HG03460 (cell line): ENCODE measurements at regions not wholly inside any gene's neighbourhood (a gene's known extent, or its start where the extent isn't known, plus 50 kb on each side); places are given as distances from the start of the nearest gene placed in this dataset.

ENCODE experiments used
- ATAC-seq: cut with Tn5 transposase; IDR thresholded peaks from one replicate; pipeline ENCODE4 v1.9.1; 2021; ENCODE audit not compliant: unreplicated experiment

DNA sequence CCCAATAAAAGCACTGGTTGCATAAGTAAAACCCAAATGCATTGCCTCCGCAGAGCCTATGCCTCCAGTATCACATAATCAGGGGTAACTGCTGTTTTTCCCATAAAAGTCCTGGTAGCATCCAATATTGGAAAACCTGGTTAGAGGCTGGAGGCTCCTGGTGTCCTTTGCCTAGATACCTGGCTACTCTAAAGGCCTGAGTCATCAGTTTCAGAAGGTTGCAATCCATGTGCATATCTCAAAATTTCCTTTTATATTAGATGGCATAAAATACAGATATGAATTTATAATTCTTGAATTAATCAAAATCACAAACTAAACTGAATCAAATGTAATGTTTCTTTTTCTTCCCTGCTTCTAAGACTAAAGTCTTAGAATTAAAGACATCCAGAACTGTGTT lies 164.2 kb upstream of the DCN start:
- no peak for ATAC-seq

DNA sequence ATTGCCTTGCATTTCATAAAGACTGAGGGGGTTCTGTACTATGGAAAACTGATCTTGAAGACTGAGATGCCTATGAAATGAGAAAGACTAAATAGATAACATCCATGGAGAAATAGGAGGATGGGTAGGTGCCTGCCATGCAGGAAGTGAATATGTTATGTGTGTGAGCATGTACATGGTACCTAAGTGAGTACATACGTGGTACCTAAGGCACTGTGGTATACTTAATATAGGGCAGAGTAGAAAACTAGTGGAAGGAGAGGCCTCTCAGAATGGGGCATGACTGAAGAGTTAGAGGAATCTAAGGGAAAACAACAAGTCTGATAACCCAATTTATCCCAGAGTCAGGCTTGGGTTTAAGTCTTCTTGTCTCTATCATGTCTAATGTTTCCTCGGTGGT lies 161.8 kb upstream of the DCN start:
- ATAC-seq: no peak

DNA sequence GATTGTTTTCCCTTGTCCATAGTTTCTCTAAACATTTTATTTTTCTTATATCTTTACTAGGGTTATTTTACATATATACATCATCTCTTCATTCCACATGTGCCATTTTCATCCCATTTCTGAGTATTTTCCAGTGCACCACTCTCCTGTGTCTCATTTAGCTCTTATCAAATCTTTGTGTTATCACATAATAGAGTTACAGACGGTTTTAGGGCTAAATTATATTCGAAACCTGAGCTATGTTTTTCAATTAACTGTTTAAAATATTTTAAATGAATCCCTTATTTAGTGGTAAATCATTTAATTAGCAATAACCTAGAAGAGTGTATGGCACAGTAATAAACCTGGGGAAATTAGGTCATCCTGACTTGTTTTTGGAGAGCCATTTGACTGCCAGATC lies 160.4 kb upstream of the DCN start:
- no peak for ATAC-seq

DNA sequence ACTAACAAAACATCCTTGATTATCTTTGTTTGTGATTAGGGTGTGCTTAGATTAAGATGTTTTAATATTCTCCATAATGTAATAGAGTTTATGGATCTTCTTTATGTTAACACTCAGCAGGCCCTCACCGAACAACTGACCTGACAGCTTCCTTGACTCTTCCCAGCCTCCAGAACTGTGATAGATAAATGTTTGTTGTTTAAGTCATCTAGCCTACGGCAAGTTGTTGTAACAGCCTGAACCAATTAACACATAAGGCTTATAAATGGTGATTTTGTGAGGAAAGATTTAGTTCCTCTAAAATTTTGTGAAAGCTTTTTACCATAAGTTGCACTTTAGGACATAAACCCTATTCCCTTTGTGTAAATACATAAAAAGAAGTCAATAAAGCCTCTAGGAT lies 156.5 kb upstream of the DCN start:
- ATAC-seq: no peak

DNA sequence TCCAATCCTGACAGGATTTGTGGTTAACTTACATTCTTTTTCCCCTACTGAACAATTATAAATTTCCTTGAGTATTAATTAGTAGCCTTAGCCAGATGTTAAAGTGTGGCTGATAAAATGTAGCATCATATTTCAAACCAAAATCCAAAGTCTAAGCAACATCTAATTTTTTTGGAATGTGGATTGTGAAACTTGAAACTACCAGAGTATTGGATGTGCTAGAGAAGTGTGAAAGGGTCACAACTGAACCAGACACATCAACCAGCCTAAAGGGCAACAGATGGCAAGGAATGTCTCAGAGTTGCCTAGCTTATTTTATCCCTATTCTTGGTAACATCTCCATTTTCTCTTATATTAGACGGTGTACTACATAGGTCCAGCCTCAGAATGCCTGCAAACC lies 153.1 kb upstream of the DCN start:
- no peak for ATAC-seq

DNA sequence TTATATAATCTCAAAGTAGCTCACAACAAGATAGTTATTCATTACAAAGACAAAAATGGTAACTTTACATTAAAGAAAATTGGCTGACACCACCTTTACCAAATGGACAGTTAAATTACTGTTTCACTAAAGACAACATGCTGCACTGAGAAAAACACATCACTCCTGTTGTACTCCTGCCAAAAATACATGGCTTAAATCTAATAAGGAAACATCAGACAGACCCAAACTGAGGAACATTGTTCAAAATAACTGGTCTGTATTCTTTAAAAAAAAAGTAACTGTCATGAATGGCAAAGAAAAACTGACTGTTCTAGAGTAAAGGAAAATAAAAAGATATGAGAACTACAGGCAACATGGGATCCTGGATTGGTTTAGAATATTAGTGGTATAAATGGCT lies 151.3 kb upstream of the DCN start:
- no peak for ATAC-seq

DNA sequence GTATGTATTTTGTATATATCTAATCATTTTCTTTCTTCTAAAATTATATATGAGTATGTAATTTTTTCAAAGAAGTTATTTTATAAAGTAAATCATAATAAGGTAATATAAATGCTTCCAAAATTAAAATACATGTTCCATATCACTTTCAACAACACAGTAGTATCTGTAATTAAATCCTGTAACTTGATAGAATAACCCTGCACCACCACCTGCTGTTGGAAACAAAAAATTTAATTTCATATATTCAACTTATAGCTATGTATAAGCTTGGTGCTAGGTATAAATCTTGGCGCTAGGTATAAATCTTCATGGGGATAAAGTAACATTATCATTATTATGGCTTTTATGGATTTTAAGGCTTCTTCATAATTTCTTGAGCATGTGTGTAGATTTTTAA lies 149.7 kb upstream of the DCN start:
- no peak for ATAC-seq

DNA sequence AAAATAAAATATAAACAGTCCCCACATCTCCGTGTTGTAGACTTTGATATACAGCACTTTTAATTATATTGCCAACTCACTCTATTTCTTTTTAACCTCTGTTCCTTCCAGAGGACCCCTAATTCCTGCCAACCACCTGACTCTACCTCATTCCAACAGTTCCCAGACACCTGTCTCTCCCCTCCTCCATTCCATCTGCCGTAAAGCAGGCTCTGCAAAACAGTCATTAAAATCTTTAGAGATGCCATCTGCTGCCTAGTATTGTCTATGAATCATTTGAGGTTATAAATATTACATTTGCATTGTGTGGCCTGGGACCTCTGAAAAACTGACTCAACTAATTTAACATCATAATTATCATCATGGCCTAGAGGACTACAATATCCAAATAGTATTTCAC lies 148.8 kb upstream of the DCN start:
- ATAC-seq: no peak

DNA sequence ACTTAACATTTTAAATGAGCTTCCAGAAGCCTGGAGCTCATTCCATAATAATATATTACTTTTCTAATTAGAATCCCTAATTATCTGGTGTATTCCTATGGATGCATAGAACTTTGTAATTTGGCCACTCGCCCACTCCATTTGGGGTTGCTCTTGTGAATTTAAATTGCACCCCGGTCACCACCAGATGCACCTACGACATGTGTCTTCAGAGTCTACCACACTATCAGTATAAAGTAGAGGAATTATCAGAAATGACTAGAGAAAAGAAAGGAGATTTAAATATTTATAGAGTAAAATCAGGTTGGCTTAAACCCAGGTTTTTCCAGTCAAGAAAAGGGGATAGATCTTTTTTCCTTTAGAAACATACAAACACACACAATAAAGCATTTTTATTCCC lies 145.8 kb upstream of the DCN start:
- ATAC-seq: no peak

DNA sequence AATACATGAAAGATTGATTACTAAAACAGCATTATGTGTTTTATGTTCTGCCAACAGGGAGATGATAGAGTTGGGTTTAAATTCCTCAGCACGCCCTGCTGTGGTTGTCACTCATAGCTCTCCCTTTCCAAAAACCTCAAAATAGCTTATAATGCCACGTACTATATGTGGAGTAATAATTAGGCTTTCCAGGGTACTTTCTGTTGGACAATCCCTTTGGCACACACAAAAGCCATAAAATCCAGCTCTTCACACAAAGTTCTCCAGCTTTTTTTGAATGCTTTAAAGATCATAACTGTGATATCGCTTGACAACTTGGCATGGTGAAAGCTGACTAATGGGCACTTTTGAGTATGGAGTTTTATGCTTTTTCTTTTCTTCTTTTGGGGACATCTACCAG lies 145.3 kb upstream of the DCN start:
- no peak for ATAC-seq

DNA sequence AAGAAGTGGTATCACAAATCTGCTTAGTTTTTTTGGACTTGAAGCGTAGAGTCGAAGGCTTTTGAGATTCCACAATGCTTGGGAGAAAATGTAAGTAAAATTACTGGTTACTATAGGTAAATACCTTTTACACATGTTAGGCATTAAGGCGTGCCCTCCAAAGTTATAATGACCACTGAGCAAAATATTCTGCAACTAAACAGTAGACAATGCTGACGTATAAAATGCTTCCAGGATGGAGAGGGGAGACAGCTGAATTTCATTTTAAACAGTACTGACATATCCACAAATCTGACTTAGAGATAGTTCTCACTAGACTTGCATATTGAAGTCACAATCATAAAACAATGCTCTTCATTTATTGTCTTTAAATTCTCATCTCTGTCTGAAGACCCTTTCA lies 144.5 kb upstream of the DCN start:
- no peak for ATAC-seq

DNA sequence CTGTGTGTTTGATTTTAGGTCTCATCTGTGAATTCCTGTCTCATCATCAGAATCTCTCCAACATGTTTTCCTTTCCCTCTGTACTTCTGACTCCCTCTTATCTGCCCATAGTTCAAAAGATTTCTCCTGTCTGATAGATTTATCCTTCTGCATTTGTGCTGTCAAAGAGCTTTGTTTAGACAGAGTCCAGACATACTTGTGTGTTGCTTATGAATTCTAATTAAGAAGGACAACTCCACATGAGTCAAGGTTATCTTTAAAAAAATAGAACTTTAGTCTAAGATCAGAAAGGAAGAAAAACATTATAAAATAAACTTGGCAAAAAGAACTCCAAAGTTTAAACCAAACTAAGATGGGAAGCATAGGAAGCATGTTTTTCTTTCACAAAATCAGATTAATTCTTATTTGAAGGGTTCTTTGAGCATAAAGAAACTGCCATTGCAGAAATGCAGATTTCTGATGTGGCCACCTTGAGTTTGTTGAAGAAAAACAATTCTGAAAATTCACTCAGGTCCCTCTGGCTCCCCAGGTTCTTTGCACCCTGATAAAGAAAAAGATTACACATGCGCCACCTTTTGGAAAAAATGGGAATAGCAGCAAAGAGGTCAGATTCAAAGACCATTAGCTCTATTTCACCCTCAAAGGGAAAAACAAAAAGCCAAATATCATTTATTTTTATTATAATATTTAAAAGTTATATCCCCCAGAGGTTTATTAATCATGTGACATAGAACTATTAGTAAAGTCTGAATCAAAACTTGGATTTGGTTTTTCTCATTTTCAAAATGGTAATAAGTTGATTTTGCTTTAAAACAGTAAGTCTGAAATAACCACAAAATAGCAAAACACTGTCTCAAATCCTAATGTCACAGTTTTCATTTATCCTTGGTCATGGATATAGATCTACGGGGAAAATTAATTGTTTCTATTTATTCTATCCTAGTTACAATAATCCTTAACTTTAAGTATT lies 143.7 kb upstream of the DCN start:
- ATAC-seq: no peak

DNA sequence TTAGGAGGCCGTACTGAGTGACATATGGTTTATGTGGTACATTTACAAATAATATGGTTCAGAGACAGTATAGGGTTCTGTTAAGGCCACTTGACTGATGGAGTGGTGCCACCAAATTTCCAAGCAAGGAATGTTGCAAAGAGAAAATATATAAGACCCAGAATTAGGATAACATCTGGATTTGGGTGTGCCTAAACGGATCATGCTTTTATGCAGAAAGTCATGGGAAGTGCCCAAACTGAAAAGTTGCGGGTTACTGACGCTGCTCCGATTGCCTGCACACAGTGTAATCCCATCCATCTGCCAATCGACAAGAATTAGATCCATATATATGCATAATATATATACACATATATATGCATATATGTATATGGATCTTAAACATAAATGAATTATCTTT lies 138.4 kb upstream of the DCN start:
- ATAC-seq: no peak

DNA sequence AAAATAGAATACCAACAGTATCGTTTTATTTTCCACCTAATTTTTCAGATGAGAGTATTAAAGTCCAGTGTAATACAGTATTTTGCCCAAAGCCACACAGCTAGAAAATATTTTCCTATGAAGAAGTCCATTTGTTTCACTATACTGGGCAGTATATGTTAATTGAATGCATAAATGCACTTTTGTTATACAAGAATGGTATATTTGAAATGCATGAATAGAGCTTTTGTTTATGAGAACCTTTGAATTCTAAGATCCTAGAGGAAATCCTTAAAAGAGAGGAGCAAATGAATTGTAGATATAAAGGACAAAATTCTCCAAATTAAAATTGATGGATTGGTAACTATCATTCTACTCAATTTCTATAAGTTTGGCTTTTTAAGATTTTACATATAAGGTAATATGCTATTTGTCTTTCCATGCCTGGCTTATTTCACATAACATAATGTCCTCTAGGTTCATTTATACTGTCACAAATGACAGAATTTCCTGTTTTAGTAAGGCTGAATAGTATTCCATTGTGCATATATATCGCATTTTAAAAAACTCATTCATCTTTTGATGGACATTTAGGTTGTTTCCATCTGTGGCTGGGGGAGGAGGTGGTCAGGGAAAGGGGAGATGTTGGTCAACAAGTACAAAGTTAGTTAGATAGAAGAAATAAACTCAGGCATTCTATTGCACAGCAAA lies 136.6 kb upstream of the DCN start:
- no peak for ATAC-seq

DNA sequence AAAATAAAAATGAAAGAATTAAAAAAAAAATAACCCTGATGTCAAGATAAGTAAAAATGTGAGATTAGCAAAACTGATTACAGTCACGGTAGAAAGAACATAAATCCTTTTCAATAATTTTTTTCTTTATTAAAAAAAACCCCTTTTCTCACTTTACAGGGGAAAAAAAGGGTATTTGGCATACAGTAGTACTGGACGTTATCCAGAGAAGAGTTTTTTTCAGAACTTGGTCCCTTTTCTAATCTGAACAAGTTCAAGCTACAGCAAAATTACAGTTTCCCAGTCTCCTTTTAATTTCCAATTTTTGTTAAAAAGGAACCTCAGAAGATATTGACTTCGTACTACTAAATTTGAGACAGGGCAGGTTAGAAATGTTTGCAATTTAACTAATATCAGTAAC lies 134.7 kb upstream of the DCN start:
- no peak for ATAC-seq

DNA sequence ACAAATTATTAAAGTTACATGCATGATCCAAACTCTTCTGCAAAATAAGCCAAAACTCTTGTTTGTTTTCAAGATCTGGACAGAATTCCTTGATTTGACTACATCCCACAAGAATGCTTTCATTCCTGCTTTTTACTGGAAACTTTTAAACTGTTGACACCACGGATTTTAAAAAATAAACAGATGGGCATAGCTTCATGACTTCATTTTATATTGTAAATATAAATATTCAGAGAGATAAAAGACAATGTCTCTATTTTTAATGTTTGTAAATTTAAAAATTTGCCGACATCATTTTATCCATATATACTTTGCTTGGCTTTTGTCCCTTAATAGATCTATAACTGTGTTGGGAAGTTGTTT lies 134.3 kb upstream of the DCN start:
- ATAC-seq: no peak

DNA sequence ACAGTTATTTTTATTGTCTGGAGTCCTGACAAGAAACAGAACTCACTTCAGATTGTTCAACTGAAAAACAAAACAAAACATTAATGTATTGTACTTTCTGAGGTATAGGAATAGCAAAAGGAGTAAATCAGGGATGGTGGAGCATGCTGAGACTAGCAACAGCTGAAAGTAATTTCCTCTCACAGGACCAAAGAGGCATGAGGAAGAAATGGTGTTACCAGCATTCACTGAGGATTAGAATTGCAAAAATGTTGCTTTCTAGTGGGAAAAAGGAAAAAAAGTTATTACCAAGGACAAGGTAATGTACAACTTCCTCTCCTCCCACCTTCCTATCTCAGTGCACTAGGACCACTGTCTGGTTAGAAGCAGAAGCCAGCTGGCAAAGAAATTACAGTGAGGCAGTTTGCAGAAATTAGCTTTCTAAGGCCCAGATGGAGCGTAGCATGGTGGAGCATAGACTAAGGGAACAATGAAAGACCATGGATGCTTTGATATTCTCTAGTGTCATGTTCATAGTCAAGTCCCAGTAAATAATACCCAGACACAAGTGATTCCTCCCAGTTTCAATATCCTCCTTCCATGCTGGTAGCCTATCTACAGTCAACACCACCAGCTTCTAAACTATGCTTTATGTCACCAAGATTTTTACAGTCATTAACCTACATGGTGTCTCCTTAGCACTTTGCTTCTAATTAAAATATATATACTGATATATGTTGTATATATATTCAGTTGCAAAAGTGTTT lies 133.7 kb upstream of the DCN start:
- no peak for ATAC-seq

DNA sequence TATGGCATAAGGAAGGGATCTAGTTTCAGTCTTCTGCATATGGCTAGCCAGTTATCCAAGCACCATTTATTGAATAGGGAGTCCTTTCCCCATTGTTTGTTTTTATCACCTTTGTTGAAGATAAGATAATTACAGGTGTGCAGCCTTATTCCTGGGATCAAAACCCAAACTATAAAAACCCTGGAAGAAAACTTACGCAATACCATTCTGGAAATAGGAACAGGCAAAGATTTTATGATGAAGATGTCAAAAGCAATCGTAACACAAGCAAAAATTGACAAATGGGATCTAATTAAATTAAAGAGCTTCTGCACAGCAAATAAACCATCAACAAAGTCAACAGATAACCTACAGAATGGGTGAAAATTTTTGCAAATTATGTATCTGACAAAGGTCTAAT lies 128.5 kb upstream of the DCN start:
- no peak for ATAC-seq

DNA sequence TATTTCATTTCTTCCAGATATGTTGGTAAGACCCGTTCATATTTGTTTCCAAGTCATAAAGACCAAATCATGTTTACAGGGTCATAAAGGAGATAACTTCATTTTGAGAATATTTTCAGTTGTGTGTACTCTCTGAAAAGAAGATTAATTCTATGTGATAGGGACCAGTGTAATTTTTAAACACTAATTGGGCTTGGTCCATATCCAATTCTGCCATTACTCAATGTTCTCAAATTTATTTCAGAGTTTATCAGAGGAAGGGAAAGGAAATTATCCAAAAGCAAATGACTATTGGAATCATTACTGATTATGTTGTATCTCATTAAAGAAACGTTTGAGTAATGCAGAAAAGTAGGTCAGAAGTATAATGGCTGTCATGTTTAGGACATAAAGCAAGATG lies 126.8 kb upstream of the DCN start:
- ATAC-seq: no peak

DNA sequence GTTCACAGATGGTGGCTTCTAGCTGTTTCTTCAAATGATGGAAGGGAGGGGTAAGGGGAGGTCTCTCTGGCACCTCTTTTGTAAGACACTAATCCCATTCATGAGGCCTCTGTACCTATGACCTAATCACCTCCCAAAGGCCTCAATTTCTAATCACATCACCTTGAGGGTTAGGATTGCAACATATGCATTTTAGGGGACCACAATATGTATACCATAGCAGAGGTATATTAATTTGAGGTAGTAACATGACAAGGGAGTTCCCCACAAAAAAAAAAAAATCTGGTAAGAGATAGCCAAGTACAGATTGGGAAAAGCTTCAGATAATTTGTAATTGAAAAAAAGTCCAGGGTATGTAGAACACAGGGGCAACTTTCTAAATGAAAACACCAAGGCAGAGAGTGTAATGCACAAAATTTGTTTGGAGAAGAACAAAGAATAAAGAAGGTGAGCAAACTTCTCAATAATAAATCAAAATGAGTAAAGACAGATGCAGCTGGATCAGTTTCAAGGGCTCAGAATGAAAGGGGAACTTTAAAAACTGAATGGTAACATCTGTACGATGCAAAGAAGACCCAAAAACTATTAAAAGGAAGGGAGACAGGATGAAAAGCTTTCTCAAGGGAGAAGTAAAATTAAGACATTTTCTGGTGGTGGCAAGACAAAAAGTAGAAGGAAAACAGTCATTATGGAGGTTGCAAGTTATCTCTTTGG lies 125.5 kb upstream of the DCN start:
- no peak for ATAC-seq

DNA sequence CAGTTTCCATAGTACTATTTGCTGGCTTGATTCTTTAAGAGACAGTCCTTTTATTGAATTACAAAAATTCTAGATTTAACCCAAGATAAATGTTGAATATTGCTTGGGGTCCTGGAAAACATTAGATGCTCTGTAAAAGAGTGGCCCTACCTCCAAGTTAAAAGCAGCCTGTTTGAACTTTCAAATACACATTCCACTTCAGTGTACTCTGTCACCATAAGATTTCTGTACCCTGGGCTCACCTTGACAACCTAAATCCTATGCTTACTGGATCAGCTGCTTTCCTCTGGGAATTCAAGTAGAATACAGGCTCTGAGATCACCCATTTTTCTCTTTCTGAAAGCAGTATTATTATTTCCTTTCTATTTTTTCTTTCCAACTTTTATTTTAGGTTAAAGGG lies 107.7 kb upstream of the DCN start:
- ATAC-seq: no peak
